ENCODE measurements at regions not wholly inside any gene's neighbourhood (a gene's known extent, or its start where the extent isn't known, plus 50 kb on each side); places are given as distances from the start of the nearest gene placed in this dataset.

- TF ChIP-seq EP300 (IDR thresholded peaks at IDR 0.05) (no peak), CTCF (IDR thresholded peaks at IDR 0.05) (no peak), POLR2A (IDR thresholded peaks at IDR 0.05) (no peak)
- DNase-seq (ENCODE audit: low spot score in 2 of 2): no peak
- Histone ChIP-seq H3K27me3 (no peaks in the 10 kb centered on the region), H3K36me3 (no peaks in the 10 kb centered on the region), H3K9me3 (no peaks in the 10 kb centered on the region), H3K27ac (no peak overlapping the region), H3K4me1 (no peaks in the 10 kb centered on the region), H3K4me3 (no peak overlapping the region)
- WGBS, 2 donors: 88 to 89% methylated on average over 3 of the region's 3 CpGs
Observed at GRCh38 chr13:75993241-75993640, 357.1 kb downstream of the LMO7 start.

GRCh38 chr13:75986818-75987217, 350.7 kb downstream of the LMO7 start:
- TF ChIP-seq CTCF (IDR thresholded peaks at IDR 0.05) (no peak), EP300 (IDR thresholded peaks at IDR 0.05) (no peak), POLR2A (IDR thresholded peaks at IDR 0.05) (no peak)
- Histone ChIP-seq H3K9me3 (peaks cover 0 to 12% (median 2%) of the 10 kb centered on the region in 4 donors), H3K4me1 (no peaks in the 10 kb centered on the region), H3K4me3 (no peak overlapping the region), H3K36me3 (no peaks in the 10 kb centered on the region), H3K27ac (no peak overlapping the region), H3K27me3 (no peaks in the 10 kb centered on the region)
- no peak for DNase-seq (ENCODE audit: low spot score in 2 of 2)
- WGBS, 2 donors: 89 to 90% methylated on average over 1 of the region's 1 CpG

GRCh38 chr13:75985132-75985531, 349.0 kb downstream of the LMO7 start:
- Histone ChIP-seq H3K4me3 (no peak overlapping the region), H3K36me3 (no peaks in the 10 kb centered on the region), H3K9me3 (peaks cover 0 to 12% (median 2%) of the 10 kb centered on the region in 4 donors), H3K27ac (no peak overlapping the region), H3K27me3 (no peaks in the 10 kb centered on the region), H3K4me1 (no peaks in the 10 kb centered on the region)
- WGBS, 2 donors: 93 to 100% methylated on average over 1 of the region's 1 CpG
- DNase-seq (ENCODE audit: low spot score in 2 of 2): no peak
- TF ChIP-seq CTCF (IDR thresholded peaks at IDR 0.05): no peak
- no peak for TF ChIP-seq POLR2A (IDR thresholded peaks at IDR 0.05)
- no peak for TF ChIP-seq EP300 (IDR thresholded peaks at IDR 0.05)

- H3K4me1 ChIP-seq: no peaks in the 10 kb centered on the region
- DNase-seq (ENCODE audit: low spot score in 2 of 2): no peak
- no peaks in the 10 kb centered on the region for H3K27me3 ChIP-seq
- no peaks in the 10 kb centered on the region for H3K9me3 ChIP-seq
- H3K27ac ChIP-seq: no peak overlapping the region
- H3K4me3 ChIP-seq: no peak overlapping the region
- TF ChIP-seq CTCF (IDR thresholded peaks at IDR 0.05) (no peak), POLR2A (IDR thresholded peaks at IDR 0.05) (no peak)
- no peaks in the 10 kb centered on the region for H3K36me3 ChIP-seq
Observed at GRCh38 chr13:75978818-75979217, 342.7 kb downstream of the LMO7 start.

- Histone ChIP-seq H3K4me1 (no peaks in the 10 kb centered on the region), H3K4me3 (no peak overlapping the region)
- 67 to 71% methylated on average over 4 of the region's 4 CpGs for WGBS, 2 donors
Observed at GRCh38 chr13:75968103-75968838, 332.1 kb downstream of the LMO7 start.

More at GRCh38 chr13:75968103-75968838, 332.1 kb downstream of the LMO7 start:
- Histone ChIP-seq H3K27me3 (no peaks in the 10 kb centered on the region), H3K9me3 (no peaks in the 10 kb centered on the region), H3K27ac (no peak overlapping the region), H3K36me3 (no peaks in the 10 kb centered on the region)
- TF ChIP-seq CTCF (IDR thresholded peaks at IDR 0.05) (no peak), POLR2A (IDR thresholded peaks at IDR 0.05) (no peak), EP300 (IDR thresholded peaks at IDR 0.05) (no peak)
- no peak for DNase-seq (ENCODE audit: low spot score in 2 of 2)

Data from tibial nerve (tissue), 4 donors.